ENCODE measurements at regions not wholly inside any gene's neighbourhood (a gene's known extent, or its start where the extent isn't known, plus 50 kb on each side); places are given as distances from the start of the nearest gene placed in this dataset.

DNA sequence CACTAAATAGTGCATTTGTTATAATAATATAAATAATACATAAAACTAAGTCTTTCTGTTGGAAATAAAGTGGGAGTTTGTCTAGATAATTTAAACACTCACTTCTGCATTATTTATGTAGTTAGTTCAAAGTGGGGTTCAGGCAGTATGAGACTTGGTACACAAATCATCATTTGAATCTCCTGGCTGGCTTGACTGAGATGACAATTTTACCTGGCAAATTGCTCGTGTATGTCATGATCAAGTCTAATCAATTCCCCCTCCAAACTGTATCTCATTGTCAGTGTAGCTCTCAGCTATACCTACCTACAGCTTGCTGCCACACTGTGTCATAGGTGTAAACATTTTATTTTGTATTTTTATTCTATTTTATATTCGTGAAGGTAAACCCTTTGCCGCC is 563.4 kb upstream of the TENM3 start:
- Histone ChIP-seq H3K27ac (ENCODE audit: low read depth, low read length) (no peak overlapping the region), H3K27me3 (ENCODE audit: insufficient read depth, low read length) (no peaks in the 10 kb centered on the region), H3K36me3 (ENCODE audit: insufficient read depth, low read length) (no peaks in the 10 kb centered on the region), H4K20me1 (ENCODE audit: insufficient read depth, low read length) (no peaks in the 10 kb centered on the region), H3K79me2 (ENCODE audit: insufficient read depth, low read length) (no peaks in the 10 kb centered on the region), H3K4me1 (ENCODE audit: insufficient read depth, low read length) (peaks cover 33% of the 10 kb centered on the region), H3K9me3 (ENCODE audit: low read depth, low read length) (no peaks in the 10 kb centered on the region), H3K4me3 (ENCODE audit: insufficient read depth, low read length) (no peak overlapping the region), H2AFZ (ENCODE audit: low read length) (no peak overlapping the region), H3K4me2 (ENCODE audit: insufficient read depth, low read length) (no peak overlapping the region)
- DNase-seq (ENCODE audit: insufficient read length, low spot score, missing footprints): no peak
- TF ChIP-seq, protein P1, sequence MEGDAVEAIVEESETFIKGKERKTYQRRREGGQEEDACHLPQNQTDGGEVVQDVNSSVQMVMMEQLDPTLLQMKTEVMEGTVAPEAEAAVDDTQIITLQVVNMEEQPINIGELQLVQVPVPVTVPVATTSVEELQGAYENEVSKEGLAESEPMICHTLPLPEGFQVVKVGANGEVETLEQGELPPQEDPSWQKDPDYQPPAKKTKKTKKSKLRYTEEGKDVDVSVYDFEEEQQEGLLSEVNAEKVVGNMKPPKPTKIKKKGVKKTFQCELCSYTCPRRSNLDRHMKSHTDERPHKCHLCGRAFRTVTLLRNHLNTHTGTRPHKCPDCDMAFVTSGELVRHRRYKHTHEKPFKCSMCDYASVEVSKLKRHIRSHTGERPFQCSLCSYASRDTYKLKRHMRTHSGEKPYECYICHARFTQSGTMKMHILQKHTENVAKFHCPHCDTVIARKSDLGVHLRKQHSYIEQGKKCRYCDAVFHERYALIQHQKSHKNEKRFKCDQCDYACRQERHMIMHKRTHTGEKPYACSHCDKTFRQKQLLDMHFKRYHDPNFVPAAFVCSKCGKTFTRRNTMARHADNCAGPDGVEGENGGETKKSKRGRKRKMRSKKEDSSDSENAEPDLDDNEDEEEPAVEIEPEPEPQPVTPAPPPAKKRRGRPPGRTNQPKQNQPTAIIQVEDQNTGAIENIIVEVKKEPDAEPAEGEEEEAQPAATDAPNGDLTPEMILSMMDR (IDR thresholded peaks at IDR 0.05; ENCODE audit: extremely low read depth, low read depth, low read length): no peak

DNA sequence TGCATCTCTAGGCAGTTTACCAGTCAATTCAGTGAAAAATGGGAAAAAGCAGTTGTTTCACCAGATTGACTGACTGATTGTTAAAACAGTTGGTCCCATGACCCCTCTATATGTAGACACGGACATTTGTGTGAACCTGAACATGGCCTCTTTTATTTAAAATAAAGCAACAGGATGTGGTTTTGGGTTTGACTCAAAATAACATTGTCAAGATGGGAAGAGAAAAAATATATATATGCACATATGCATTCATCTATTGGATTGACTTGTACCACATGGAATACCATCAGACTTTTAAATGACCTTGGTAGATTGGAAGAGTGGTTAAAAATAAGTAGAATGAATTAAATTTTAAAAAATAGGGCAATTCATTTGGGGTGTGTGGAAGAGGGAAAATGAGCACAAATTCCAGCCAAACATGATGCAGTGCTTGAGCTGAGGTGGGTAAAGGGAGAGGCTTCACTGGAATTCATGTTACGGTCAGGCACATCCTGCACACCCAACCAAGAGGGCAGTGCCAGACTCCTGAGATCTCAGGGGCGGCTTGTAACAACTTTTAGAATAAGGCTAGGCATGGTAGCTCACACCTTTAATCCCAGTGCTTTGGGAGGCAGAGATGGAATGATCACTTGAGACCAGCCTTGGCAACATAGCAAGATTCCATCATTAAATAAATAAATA is 560.7 kb upstream of the TENM3 start:
- TF ChIP-seq, protein P1 (IDR thresholded peaks at IDR 0.05; ENCODE audit: extremely low read depth, low read depth, low read length): no peak
- Histone ChIP-seq H3K36me3 (ENCODE audit: insufficient read depth, low read length) (no peaks in the 10 kb centered on the region), H4K20me1 (ENCODE audit: insufficient read depth, low read length) (no peaks in the 10 kb centered on the region), H3K27ac (ENCODE audit: low read depth, low read length) (peak overlapping the region; percentile 10), H3K4me1 (ENCODE audit: insufficient read depth, low read length) (peaks cover 46% of the 10 kb centered on the region), H2AFZ (ENCODE audit: low read length) (no peak overlapping the region), H3K4me3 (ENCODE audit: insufficient read depth, low read length) (no peak overlapping the region), H3K9me3 (ENCODE audit: low read depth, low read length) (no peaks in the 10 kb centered on the region), H3K27me3 (ENCODE audit: insufficient read depth, low read length) (no peaks in the 10 kb centered on the region), H3K4me2 (ENCODE audit: insufficient read depth, low read length) (no peak overlapping the region), H3K79me2 (ENCODE audit: insufficient read depth, low read length) (no peaks in the 10 kb centered on the region)
- DNase-seq (ENCODE audit: insufficient read length, low spot score, missing footprints): no peak

DNA sequence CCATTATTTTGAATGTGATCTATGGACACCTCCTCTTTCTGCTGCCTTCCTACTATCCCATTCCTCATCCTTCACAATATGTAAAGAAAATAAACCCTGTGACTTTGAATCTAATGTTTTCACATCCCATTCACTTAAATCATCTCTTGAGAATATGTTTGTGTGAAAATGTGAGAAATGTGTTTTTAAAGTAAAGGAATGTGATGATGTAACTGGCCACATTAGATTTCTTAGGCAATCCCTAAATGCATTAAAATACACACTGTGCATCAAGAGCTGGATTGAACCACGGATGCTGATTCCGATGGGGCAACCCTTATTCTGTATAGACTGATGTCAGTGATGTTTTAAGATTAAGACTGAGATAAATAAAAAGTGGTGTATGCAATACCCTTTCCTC is 558.9 kb upstream of the TENM3 start:
- TF ChIP-seq, protein P1 (IDR thresholded peaks at IDR 0.05; ENCODE audit: extremely low read depth, low read depth, low read length): no peak
- DNase-seq (ENCODE audit: insufficient read length, low spot score, missing footprints): no peak

DNA sequence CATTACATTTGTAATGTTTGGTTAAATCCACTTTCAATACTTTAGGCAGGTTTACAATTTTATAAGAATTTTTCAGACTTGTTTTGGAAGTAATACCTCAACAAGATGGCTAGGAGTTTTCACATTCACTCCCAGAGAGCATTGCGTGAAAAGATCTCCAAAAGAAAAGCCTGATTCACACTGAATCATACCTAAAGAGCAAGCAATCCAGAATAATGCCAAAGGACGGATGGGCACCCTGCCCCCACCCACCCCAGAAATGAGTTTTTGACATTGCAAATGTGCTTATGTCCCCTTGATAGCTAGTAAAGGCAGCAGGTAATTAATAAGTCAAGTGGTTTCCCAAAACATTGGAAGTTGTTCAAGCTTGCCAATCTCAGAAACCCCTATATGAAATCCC is 557.7 kb upstream of the TENM3 start:
- Histone ChIP-seq H2AFZ (ENCODE audit: low read length) (no peak overlapping the region), H3K4me2 (ENCODE audit: insufficient read depth, low read length) (peak overlapping the region; percentile 43), H4K20me1 (ENCODE audit: insufficient read depth, low read length) (no peaks in the 10 kb centered on the region), H3K9me3 (ENCODE audit: low read depth, low read length) (no peaks in the 10 kb centered on the region), H3K27me3 (ENCODE audit: insufficient read depth, low read length) (no peaks in the 10 kb centered on the region), H3K79me2 (ENCODE audit: insufficient read depth, low read length) (no peaks in the 10 kb centered on the region), H3K36me3 (ENCODE audit: insufficient read depth, low read length) (no peaks in the 10 kb centered on the region), H3K4me1 (ENCODE audit: insufficient read depth, low read length) (peaks cover 61% of the 10 kb centered on the region), H3K4me3 (ENCODE audit: insufficient read depth, low read length) (peak overlapping the region; percentile 40), H3K27ac (ENCODE audit: low read depth, low read length) (peak overlapping the region; percentile 96)
- TF ChIP-seq, protein P1 (IDR thresholded peaks at IDR 0.05; ENCODE audit: extremely low read depth, low read depth, low read length): no peak
- DNase-seq (ENCODE audit: insufficient read length, low spot score, missing footprints): no peak

More for the DNA sequence above, 558.9 kb upstream of the TENM3 start:
- peak overlapping the region; percentile 96 for H3K27ac ChIP-seq (ENCODE audit: low read depth, low read length)
- no peaks in the 10 kb centered on the region for H3K79me2 ChIP-seq (ENCODE audit: insufficient read depth, low read length)
- no peaks in the 10 kb centered on the region for H3K27me3 ChIP-seq (ENCODE audit: insufficient read depth, low read length)
- H3K9me3 ChIP-seq (ENCODE audit: low read depth, low read length): no peaks in the 10 kb centered on the region
- no peaks in the 10 kb centered on the region for H4K20me1 ChIP-seq (ENCODE audit: insufficient read depth, low read length)
- no peaks in the 10 kb centered on the region for H3K36me3 ChIP-seq (ENCODE audit: insufficient read depth, low read length)
- peaks cover 55% of the 10 kb centered on the region for H3K4me1 ChIP-seq (ENCODE audit: insufficient read depth, low read length)
- no peak overlapping the region for H2AFZ ChIP-seq (ENCODE audit: low read length)
- no peak overlapping the region for H3K4me2 ChIP-seq (ENCODE audit: insufficient read depth, low read length)
- no peak overlapping the region for H3K4me3 ChIP-seq (ENCODE audit: insufficient read depth, low read length)
